Stomach (tissue), 8 donors: ENCODE measurements at regions not wholly inside any gene's neighbourhood (a gene's known extent, or its start where the extent isn't known, plus 50 kb on each side); places are given as distances from the start of the nearest gene placed in this dataset.

Source experiments
- DNase-seq, 2 donors: peaks; one replicate each; pipeline versions ENCODE4 v3.0.0 to v3.0.0-alpha.2; 2013 to 2019
- H3K27ac ChIP-seq, 5 donors: fragments of 200-600 bp in 4 of 5; sonication (generic) in 4 of 5; one replicate each; pipeline ENCODE4 v1.5.1; 2013 to 2019; ENCODE audit warnings: mild to moderate bottlenecking in 1 of 5, moderate library complexity in 1 of 5
- H3K27me3 ChIP-seq, 3 donors: fragments of 200-600 bp; sonication (generic); one replicate each; pipeline ENCODE4 v1.5.1; 2017 to 2019; ENCODE audit warnings: mixed run types in 1 of 3
- H3K36me3 ChIP-seq, 4 donors: fragments of 200-600 bp; sonication (generic); 1 replicate in 3 of 4; 2 replicates in 1 of 4; pipeline ENCODE4 v1.5.1; 2016 to 2019
- H3K4me1 ChIP-seq, 4 donors: fragments of 200-600 bp; sonication (generic); one replicate each; pipeline ENCODE4 v1.5.1; 2016 to 2019
- H3K4me3 ChIP-seq, 4 donors: fragments of 200-600 bp; sonication (generic) in 3 of 4; one replicate each; pipeline ENCODE4 v1.5.1; 2016 to 2019; ENCODE audit warnings: mild to moderate bottlenecking in 1 of 4
- H3K9me3 ChIP-seq, 4 donors: fragments of 200-600 bp; sonication (generic); one replicate each; pipeline ENCODE4 v1.5.1; 2016 to 2019
- EP300 ChIP-seq: sonication (generic); formaldehyde crosslinking; IDR thresholded peaks from one replicate; pipeline ENCODE4 v1.6.1; 2017; ENCODE audit warnings: antibody characterized with exemption
- POLR2A ChIP-seq, 4 donors: fragments of 450-650 bp; IDR thresholded peaks; one replicate each; pipeline ENCODE4 v1.6.1; 2016; ENCODE audit warnings: antibody characterized with exemption in 4 of 4, control low read depth in 2 of 4, mild to moderate bottlenecking in 1 of 4, moderate library complexity in 1 of 4
- POLR2AphosphoS5 ChIP-seq, 3 donors: sonication (generic); formaldehyde crosslinking; IDR thresholded peaks; one replicate each; pipeline ENCODE4 v1.6.1; 2016; ENCODE audit warnings: antibody characterized with exemption in 3 of 3
- WGBS, 5 donors: extraction: QIAGEN DNeasy Blood & Tissue Kit in 3 of 5; methylation state at CpG; one replicate each; pipeline versions ENCODE4 v1.1.5 to v1.1.7; 2013 to 2018; 5-methylcytosine and 5-hydroxymethylcytosine counted together
- intact Hi-C: fragments of 100-400 bp; cut with DNase I; formaldehyde crosslinking; loops from one replicate; pipeline ENCODE4 v1.15.1; 2023; ENCODE audit warnings: low total_unique reads
- TF ChIP-seq, protein P1 (sequence below), 7 experiments: fragments of 450-650 bp in 4 of 7; fragments of 200-600 bp in 3 of 7; sonication (generic) in 3 of 7; IDR thresholded peaks; one replicate each; pipeline ENCODE4 v1.5.1; 2016 to 2019; ENCODE audit warnings: antibody characterized with exemption in 7 of 7, control low read depth in 2 of 7, mild to moderate bottlenecking in 1 of 7
- donor health status: healthy with polysubstance abuse.
- donor health status: Bipolar disorder and iron deficiency.
- donor health status: healthy.

DNA sequence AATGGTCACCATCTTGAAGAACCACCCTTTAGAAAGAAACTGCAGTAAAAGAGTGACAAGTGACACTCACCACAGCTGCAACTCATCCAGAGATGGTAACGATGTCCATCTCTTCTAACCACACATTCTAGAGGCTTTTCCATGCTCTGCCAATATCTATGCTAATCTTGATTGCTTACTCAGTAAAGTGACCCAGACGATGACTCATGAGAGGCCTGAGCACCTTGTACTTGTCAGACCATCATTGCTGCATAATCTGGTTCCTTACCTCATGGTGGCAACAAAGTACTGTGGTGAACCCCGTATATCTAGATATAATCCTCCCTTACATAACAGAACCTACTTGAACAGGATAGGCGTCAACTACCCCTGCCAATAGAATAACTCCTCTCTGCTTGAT lies 75.6 kb downstream of the CCNG2 start:
- H3K4me3 ChIP-seq = no peak overlapping the region
- H3K36me3 ChIP-seq = no peaks in the 10 kb centered on the region
- H3K27ac ChIP-seq = no peak overlapping the region
- WGBS, 5 donors = 46 to 67% (median 59%) methylated on average over 4 of the region's 4 CpGs
- peaks cover 0 to 12% (median 7%) of the 10 kb centered on the region in 4 donors for H3K9me3 ChIP-seq
- TF ChIP-seq EP300 = no peak
- TF ChIP-seq, protein P1, sequence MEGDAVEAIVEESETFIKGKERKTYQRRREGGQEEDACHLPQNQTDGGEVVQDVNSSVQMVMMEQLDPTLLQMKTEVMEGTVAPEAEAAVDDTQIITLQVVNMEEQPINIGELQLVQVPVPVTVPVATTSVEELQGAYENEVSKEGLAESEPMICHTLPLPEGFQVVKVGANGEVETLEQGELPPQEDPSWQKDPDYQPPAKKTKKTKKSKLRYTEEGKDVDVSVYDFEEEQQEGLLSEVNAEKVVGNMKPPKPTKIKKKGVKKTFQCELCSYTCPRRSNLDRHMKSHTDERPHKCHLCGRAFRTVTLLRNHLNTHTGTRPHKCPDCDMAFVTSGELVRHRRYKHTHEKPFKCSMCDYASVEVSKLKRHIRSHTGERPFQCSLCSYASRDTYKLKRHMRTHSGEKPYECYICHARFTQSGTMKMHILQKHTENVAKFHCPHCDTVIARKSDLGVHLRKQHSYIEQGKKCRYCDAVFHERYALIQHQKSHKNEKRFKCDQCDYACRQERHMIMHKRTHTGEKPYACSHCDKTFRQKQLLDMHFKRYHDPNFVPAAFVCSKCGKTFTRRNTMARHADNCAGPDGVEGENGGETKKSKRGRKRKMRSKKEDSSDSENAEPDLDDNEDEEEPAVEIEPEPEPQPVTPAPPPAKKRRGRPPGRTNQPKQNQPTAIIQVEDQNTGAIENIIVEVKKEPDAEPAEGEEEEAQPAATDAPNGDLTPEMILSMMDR (IDR thresholded peaks at IDR 0.05) = no peak
- no peak for TF ChIP-seq POLR2A (IDR thresholded peaks at IDR 0.05)
- TF ChIP-seq POLR2AphosphoS5 (IDR thresholded peaks at IDR 0.05) = no peak
- DNase-seq = no peak
- H3K4me1 ChIP-seq = no peaks in the 10 kb centered on the region
- peaks cover 0 to 11% (median 0%) of the 10 kb centered on the region in 3 donors for H3K27me3 ChIP-seq
- intact Hi-C loops = no loop called here

DNA sequence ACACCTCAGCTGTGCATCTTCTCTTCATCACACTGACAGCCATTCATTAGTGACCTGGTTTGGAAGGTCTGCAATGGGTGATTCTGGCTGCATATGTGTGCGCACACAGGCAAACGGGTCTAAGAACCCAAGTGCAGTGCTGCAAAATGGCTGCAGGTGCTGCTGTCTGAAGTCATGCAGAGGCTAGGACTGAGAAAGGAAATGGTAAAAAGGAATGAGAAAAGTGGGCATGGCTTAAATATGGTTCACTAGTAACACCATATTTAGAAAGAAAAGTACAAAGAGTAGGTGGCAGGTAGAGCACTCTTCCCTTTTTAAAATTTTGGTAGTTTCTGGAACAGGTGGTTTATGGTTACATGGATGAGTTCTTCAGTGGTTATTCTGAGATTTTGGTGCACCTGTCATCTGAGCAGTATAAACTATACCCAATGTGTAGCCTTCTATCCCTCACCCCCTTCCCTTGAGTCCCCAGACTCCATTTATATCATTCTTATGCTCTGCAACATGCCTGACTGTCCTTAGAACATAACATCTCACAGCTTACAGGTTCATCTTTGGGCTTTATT lies 78.4 kb downstream of the CCNG2 start:
- Histone ChIP-seq H3K27ac (no peak overlapping the region), H3K36me3 (no peaks in the 10 kb centered on the region), H3K4me1 (no peaks in the 10 kb centered on the region), H3K9me3 (no peaks in the 10 kb centered on the region), H3K4me3 (no peak overlapping the region), H3K27me3 (peaks cover 0 to 13% (median 0%) of the 10 kb centered on the region in 3 donors)
- no peak for DNase-seq
- intact Hi-C loops = loop anchor here (5.0 kb wide), 1 partner anchor 122 kb away; no protein-coding TSS in a partner anchor
- TF ChIP-seq EP300 (no peak), POLR2A (IDR thresholded peaks at IDR 0.05) (no peak), POLR2AphosphoS5 (IDR thresholded peaks at IDR 0.05) (no peak)
- TF ChIP-seq, protein P1 (IDR thresholded peaks at IDR 0.05) = no peak
- WGBS, 5 donors = 64 to 93% (median 82%) methylated on average over 2 of the region's 2 CpGs

DNA sequence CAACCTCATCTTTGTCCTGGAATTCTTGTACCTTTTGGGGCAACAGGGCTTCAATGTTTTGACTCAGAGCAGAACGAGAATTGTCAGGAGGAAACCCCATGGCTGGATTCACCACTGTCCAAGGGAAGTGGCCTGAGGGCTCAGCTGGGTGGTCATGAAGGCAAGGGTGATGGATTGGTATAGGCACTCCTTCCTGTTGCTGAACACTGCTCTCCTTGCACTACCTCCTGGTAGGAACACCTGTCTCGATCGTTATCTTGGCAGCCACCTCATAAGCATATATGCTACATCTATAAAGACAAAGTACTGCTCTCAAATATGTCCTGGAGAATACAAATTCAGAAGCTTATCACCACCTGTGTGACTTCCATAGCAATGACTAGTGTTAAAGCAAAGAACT lies 79.8 kb downstream of the CCNG2 start:
- Histone ChIP-seq H3K27me3 (peaks cover 0 to 15% (median 0%) of the 10 kb centered on the region in 3 donors), H3K4me1 (no peaks in the 10 kb centered on the region), H3K27ac (no peak overlapping the region), H3K36me3 (no peaks in the 10 kb centered on the region), H3K9me3 (no peaks in the 10 kb centered on the region), H3K4me3 (no peak overlapping the region)
- DNase-seq = no peak
- TF ChIP-seq POLR2AphosphoS5 (IDR thresholded peaks at IDR 0.05) (no peak), POLR2A (IDR thresholded peaks at IDR 0.05) (no peak), EP300 (no peak)
- intact Hi-C loops = loop anchor here (5.0 kb wide), 1 partner anchor 120 kb away; no protein-coding TSS in a partner anchor
- WGBS, 5 donors = 68 to 81% (median 78%) methylated on average over 3 of the region's 3 CpGs

DNA sequence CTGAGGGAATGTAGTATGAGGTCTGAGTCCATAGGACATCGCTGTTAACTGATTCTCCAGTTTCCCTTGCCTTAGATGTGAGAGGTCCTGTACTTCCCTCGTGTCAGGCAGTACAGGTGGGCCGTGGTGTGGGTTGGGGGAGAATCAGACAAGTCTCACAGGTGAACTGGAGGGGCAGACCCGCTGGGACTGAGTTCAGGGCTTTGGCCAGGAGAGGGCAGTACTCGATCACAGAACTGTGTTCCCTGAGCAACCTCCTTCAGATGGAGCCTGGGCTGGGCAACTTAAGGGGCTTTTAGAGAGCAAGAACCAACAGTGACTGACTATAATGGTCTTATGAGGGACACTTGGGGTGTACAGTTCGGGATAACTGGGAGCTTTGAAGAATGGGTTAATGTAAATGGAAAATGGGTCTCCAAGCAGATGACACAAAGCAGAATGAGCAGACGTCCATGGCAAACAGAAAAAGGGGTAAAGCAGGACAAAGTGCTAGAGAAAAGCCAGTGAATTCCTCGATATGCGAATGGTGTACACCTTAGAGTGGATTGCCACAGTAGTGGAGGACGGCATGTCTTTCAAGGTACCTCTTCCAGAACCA lies 83.6 kb downstream of the CCNG2 start:
- intact Hi-C loops = no loop called here
- DNase-seq = peak; percentile 75 to 82
- no peak overlapping the region for H3K4me3 ChIP-seq
- no peak overlapping the region for H3K27ac ChIP-seq
- no peaks in the 10 kb centered on the region for H3K36me3 ChIP-seq
- no peaks in the 10 kb centered on the region for H3K9me3 ChIP-seq
- H3K4me1 ChIP-seq = no peaks in the 10 kb centered on the region
- 21 to 35% (median 29%) methylated on average over 10 of the region's 10 CpGs for WGBS, 5 donors
- peaks cover 0 to 4% (median 0%) of the 10 kb centered on the region in 3 donors for H3K27me3 ChIP-seq
- TF ChIP-seq, protein P1 (IDR thresholded peaks at IDR 0.05) = peak in 5 of 7 experiments; percentile 50 to 74 (median 65)
- TF ChIP-seq POLR2A (IDR thresholded peaks at IDR 0.05) (no peak), EP300 (no peak)

DNA sequence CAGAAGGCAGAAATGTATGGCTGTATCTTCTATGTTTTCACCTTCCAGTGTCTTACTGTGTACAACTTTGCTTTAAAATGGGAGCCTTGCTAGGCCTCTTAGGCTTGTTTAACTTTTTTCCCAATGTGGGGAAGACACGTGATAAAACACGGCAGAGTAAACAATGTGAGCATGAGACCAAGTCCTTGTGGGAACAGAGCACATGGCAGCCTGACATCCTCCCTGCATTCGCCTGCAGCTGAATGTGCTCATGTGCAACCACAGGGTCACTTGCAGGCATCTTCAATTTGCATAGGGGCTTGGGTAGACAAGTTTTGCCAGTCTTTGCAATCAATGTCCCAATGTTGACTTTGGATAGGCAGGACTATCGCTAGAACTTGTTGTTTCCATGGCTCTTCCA lies 91.8 kb downstream of the CCNG2 start:
- Histone ChIP-seq H3K4me1 (no peaks in the 10 kb centered on the region), H3K4me3 (no peak overlapping the region), H3K36me3 (no peaks in the 10 kb centered on the region), H3K27me3 (no peaks in the 10 kb centered on the region), H3K27ac (no peak overlapping the region), H3K9me3 (no peaks in the 10 kb centered on the region)
- DNase-seq = peak; percentile 26 to 60
- intact Hi-C loops = no loop called here
- WGBS, 5 donors = 17 to 48% (median 37%) methylated on average over 4 of the region's 4 CpGs
- TF ChIP-seq POLR2A (IDR thresholded peaks at IDR 0.05) = no peak
- no peak for TF ChIP-seq POLR2AphosphoS5 (IDR thresholded peaks at IDR 0.05)
- TF ChIP-seq, protein P1 (IDR thresholded peaks at IDR 0.05) = no peak
- no peak for TF ChIP-seq EP300
